H1 (cell line): ENCODE measurements at regions not wholly inside any gene's neighbourhood (a gene's known extent, or its start where the extent isn't known, plus 50 kb on each side); places are given as distances from the start of the nearest gene placed in this dataset.

ENCODE experiments used
- CEBPB ChIP-seq: IDR thresholded peaks from 2 replicates; pipeline ENCODE4 v1.6.1; 2012; ENCODE audit warnings: low read depth, low read length
- EP300 ChIP-seq, 2 experiments: IDR thresholded peaks; 1 replicate in 1 of 2; 2 replicates in 1 of 2; pipeline ENCODE4 v1.6.1; 2011 to 2012; ENCODE audit warnings: low read depth in 2 of 2, low read length in 2 of 2, mild to moderate bottlenecking in 2 of 2, borderline replicate concordance in 1 of 2, inconsistent platforms in 1 of 2, moderate library complexity in 1 of 2
- EZH2 ChIP-seq: fragments of 200-600 bp; sonication (generic); IDR thresholded peaks from 2 replicates; pipeline ENCODE4 v1.7.1; 2012; ENCODE audit warnings: low read depth, mild to moderate bottlenecking, moderate library complexity, low read length, inconsistent platforms; ENCODE audit not compliant: severe bottlenecking
- KDM4A ChIP-seq: IDR thresholded peaks from one replicate; pipeline ENCODE4 v1.7.1; 2012; ENCODE audit warnings: low read depth, mild to moderate bottlenecking, moderate library complexity, low read length, inconsistent platforms; ENCODE audit not compliant: severe bottlenecking
- MAFK ChIP-seq: IDR thresholded peaks from 2 replicates; pipeline ENCODE4 v1.6.1; 2012; ENCODE audit warnings: low read depth, mild to moderate bottlenecking, improper control_type of control experiment, low read length
- POLR2A ChIP-seq, 2 experiments: IDR thresholded peaks; 1 replicate in 1 of 2; 2 replicates in 1 of 2; pipeline ENCODE4 v1.6.1; 2011; ENCODE audit warnings: low read depth in 2 of 2, low read length in 2 of 2, mild to moderate bottlenecking in 2 of 2; ENCODE audit errors: control extremely low read depth in 1 of 2
- POLR2AphosphoS5 ChIP-seq: IDR thresholded peaks from 2 replicates; pipeline ENCODE4 v1.6.1; 2011; ENCODE audit warnings: low read depth, low read length
- POU5F1 ChIP-seq: IDR thresholded peaks from 2 replicates; pipeline ENCODE4 v1.6.1; 2011; ENCODE audit warnings: low read depth, mild to moderate bottlenecking, low read length, moderate library complexity
- SP1 ChIP-seq: IDR thresholded peaks from 2 replicates; pipeline ENCODE4 v1.6.1; 2011; ENCODE audit warnings: low read depth, low read length
- SP2 ChIP-seq: IDR thresholded peaks from 2 replicates; pipeline ENCODE4 v1.6.1; 2012; ENCODE audit warnings: mild to moderate bottlenecking, low read length, inconsistent platforms
- SUZ12 ChIP-seq: fragments of 200-600 bp; sonication (generic); IDR thresholded peaks from 2 replicates; pipeline ENCODE4 v1.6.1; 2012; ENCODE audit warnings: mild to moderate bottlenecking, inconsistent platforms, low read length, moderate library complexity, mixed read lengths
- TAF1 ChIP-seq: IDR thresholded peaks from 2 replicates; pipeline ENCODE4 v1.6.1; 2011; ENCODE audit warnings: mild to moderate bottlenecking, low read depth, low read length
- TF ChIP-seq, protein P1 (sequence below), 3 experiments: IDR thresholded peaks; 1 replicate in 2 of 3; 2 replicates in 1 of 3; pipeline versions ENCODE4 v1.5.1 to v1.6.1; 2011; ENCODE audit warnings: low read length in 3 of 3, mild to moderate bottlenecking in 3 of 3, inconsistent platforms in 2 of 3, low read depth in 1 of 3, moderate library complexity in 1 of 3; ENCODE audit not compliant: insufficient read depth in 1 of 3; ENCODE audit errors: control extremely low read depth in 1 of 3

DNA sequence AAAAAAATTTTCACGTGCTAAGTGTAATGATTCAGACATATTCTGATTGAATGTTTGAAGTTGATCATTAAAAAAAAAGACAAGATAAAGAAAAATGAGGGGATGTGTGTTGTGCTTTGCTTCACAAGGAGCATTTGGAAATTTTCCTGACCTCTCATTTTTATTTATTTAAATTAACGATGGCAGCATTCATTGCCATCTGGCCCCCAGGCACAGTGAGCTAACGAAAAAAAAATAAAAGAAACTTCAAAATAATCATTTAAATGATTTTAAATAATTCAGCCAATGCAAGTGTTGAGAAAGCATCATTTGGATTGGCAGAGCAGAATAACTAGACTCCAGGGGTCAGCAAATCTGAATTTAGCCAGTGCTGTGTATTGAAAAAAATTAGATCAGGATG lies 1037.2 kb downstream of the CDH11 start:
- TF ChIP-seq EP300 (IDR thresholded peaks at IDR 0.05; ENCODE audit: borderline replicate concordance in 1 of 2, low read depth in 2 of 2, low read length in 2 of 2) (no peak), POU5F1 (no peak), CEBPB (no peak), POLR2A (IDR thresholded peaks at IDR 0.05; ENCODE audit: control extremely low read depth in 1 of 2, low read depth in 2 of 2, low read length in 2 of 2) (no peak), POLR2AphosphoS5 (no peak), TAF1 (no peak), EZH2 (no peak), MAFK (no peak), SUZ12 (no peak), SP1 (no peak), KDM4A (no peak), SP2 (no peak)
- TF ChIP-seq, protein P1, sequence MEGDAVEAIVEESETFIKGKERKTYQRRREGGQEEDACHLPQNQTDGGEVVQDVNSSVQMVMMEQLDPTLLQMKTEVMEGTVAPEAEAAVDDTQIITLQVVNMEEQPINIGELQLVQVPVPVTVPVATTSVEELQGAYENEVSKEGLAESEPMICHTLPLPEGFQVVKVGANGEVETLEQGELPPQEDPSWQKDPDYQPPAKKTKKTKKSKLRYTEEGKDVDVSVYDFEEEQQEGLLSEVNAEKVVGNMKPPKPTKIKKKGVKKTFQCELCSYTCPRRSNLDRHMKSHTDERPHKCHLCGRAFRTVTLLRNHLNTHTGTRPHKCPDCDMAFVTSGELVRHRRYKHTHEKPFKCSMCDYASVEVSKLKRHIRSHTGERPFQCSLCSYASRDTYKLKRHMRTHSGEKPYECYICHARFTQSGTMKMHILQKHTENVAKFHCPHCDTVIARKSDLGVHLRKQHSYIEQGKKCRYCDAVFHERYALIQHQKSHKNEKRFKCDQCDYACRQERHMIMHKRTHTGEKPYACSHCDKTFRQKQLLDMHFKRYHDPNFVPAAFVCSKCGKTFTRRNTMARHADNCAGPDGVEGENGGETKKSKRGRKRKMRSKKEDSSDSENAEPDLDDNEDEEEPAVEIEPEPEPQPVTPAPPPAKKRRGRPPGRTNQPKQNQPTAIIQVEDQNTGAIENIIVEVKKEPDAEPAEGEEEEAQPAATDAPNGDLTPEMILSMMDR (IDR thresholded peaks at IDR 0.05; ENCODE audit: control extremely low read depth in 1 of 3, insufficient read depth in 1 of 3, low read depth in 1 of 3, low read length in 3 of 3) = no peak
